Body of pancreas (tissue), 4 donors: ENCODE measurements at regions not wholly inside any gene's neighbourhood (a gene's known extent, or its start where the extent isn't known, plus 50 kb on each side); places are given as distances from the start of the nearest gene placed in this dataset.

ENCODE experiments used
- CTCF ChIP-seq, 7 experiments: fragments of 450-650 bp in 4 of 7; fragments of 200-600 bp in 3 of 7; sonication (generic) in 3 of 7; IDR thresholded peaks; one replicate each; pipeline ENCODE4 v1.5.1; 2016 to 2019; ENCODE audit warnings: antibody characterized with exemption in 7 of 7
- POLR2A ChIP-seq, 3 donors: fragments of 450-650 bp; IDR thresholded peaks; one replicate each; pipeline ENCODE4 v1.6.1; 2016; ENCODE audit warnings: antibody characterized with exemption in 3 of 3, mild to moderate bottlenecking in 2 of 3

- TF ChIP-seq CTCF (IDR thresholded peaks at IDR 0.05): no peak
- no peak for TF ChIP-seq POLR2A (IDR thresholded peaks at IDR 0.05)
These were observed 281.4 kb downstream of the RSL24D1 start for GRCh38 chr15:54915380-54915779.
